Tibial nerve (tissue), 4 donors: ENCODE measurements at regions not wholly inside any gene's neighbourhood (a gene's known extent, or its start where the extent isn't known, plus 50 kb on each side); places are given as distances from the start of the nearest gene placed in this dataset.

Experiments
- EP300 ChIP-seq, 2 donors: sonication (generic); formaldehyde crosslinking; IDR thresholded peaks; one replicate each; pipeline ENCODE4 v1.6.1; 2017; ENCODE audit warnings: antibody characterized with exemption in 2 of 2, mild to moderate bottlenecking in 1 of 2
- TF ChIP-seq, protein P1 (sequence below), 5 experiments: fragments of 200-600 bp in 3 of 5; fragments of 450-650 bp in 2 of 5; sonication (generic) in 3 of 5; IDR thresholded peaks; one replicate each; pipeline ENCODE4 v1.5.1; 2016 to 2019; ENCODE audit warnings: antibody characterized with exemption in 5 of 5, mild to moderate bottlenecking in 3 of 5, moderate library complexity in 2 of 5

DNA sequence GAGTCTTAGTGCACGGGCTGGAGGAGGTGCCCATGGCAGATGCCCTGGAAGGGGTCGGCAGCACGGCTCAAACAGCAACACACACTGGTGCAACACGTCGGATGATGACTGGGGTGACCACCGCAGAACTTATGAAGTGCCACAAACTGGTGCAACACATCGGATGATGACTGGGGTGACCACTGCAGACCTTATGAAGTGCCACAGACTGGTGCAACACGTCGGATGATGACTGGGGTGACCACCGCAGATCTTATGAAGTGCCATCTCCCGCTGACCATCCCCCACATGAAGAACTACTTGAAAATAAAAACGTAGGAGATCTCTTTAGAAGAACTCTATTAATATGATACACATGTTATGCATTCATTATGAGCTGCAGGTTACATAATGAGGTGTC is 218.3 kb downstream of the TBXT start:
- TF ChIP-seq, protein P1, sequence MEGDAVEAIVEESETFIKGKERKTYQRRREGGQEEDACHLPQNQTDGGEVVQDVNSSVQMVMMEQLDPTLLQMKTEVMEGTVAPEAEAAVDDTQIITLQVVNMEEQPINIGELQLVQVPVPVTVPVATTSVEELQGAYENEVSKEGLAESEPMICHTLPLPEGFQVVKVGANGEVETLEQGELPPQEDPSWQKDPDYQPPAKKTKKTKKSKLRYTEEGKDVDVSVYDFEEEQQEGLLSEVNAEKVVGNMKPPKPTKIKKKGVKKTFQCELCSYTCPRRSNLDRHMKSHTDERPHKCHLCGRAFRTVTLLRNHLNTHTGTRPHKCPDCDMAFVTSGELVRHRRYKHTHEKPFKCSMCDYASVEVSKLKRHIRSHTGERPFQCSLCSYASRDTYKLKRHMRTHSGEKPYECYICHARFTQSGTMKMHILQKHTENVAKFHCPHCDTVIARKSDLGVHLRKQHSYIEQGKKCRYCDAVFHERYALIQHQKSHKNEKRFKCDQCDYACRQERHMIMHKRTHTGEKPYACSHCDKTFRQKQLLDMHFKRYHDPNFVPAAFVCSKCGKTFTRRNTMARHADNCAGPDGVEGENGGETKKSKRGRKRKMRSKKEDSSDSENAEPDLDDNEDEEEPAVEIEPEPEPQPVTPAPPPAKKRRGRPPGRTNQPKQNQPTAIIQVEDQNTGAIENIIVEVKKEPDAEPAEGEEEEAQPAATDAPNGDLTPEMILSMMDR (IDR thresholded peaks at IDR 0.05) = no peak
- TF ChIP-seq EP300 (IDR thresholded peaks at IDR 0.05) = no peak
